ENCODE measurements at regions not wholly inside any gene's neighbourhood (a gene's known extent, or its start where the extent isn't known, plus 50 kb on each side); places are given as distances from the start of the nearest gene placed in this dataset.

GRCh38 chr2:145598434-145598833 lies 1078.5 kb upstream of the ZEB2 start:
- TF ChIP-seq CTCF (conservative IDR thresholded peaks at IDR 0.05 in 1 of 2, IDR thresholded peaks at IDR 0.05 in 1 of 2; ENCODE audit: low read depth in 1 of 2, low read length in 2 of 2) (no peak), EZH2 (IDR thresholded peaks at IDR 0.05; ENCODE audit: low read length, missing control alignments) (no peak)

All from fibroblast of lung (primary cell).